ENCODE measurements at regions not wholly inside any gene's neighbourhood (a gene's known extent, or its start where the extent isn't known, plus 50 kb on each side); places are given as distances from the start of the nearest gene placed in this dataset.

DNA sequence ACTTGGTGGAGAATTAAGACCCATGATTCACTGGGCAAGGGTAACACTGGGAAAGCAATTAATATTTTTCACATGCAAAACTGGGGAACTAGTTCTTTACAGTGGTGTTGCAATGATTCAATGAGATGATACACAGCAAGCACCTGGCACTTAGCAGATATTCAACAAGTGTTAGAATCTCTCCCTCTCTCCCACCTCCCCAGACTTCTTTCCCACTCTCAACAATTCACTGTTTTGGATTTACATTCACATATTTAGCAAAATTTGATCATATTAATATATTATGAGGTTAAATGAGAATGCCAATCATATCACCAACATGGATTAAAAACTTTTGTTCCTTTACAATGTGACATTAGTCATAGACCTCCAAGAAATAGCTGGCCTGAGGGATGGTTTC lies 223.1 kb upstream of the GRIP1 start:
- Histone ChIP-seq H2BK120ac (ENCODE audit: low read depth, low read length) (no peak overlapping the region), H4K91ac (ENCODE audit: low read depth, low read length, poor library complexity) (no peak overlapping the region), H2AK5ac (ENCODE audit: low read depth, low read length) (no peak overlapping the region), H2BK12ac (ENCODE audit: low read length) (no peak overlapping the region), H3K36me3 (replicated peaks in 1 of 2; ENCODE audit: control insufficient read depth in 2 of 2, insufficient read depth in 2 of 2, low read length in 2 of 2) (no peaks in the 10 kb centered on the region), H3K4me2 (ENCODE audit: insufficient read depth, low read length, poor library complexity, severe bottlenecking) (no peak overlapping the region), H2BK5ac (ENCODE audit: low read length) (no peak overlapping the region), H2BK15ac (ENCODE audit: low read length) (no peak overlapping the region), H3K79me1 (ENCODE audit: low read depth, low read length) (no peaks in the 10 kb centered on the region), H3K18ac (ENCODE audit: low read length) (no peak overlapping the region), H3K4ac (ENCODE audit: low read length) (no peak overlapping the region), H3K9ac (ENCODE audit: low read depth, low read length, poor library complexity) (no peak overlapping the region), H3K23ac (ENCODE audit: low read depth, low read length, poor library complexity) (no peak overlapping the region), H3K27me3 (ENCODE audit: control insufficient read depth in 3 of 3, insufficient read depth in 3 of 3, low read depth in 1 of 3, low read length in 3 of 3) (no peaks in the 10 kb centered on the region), H2AFZ (ENCODE audit: low read length) (no peak overlapping the region), H3K27ac (replicated peaks; ENCODE audit: low read length) (no peak overlapping the region), H3K4me3 (ENCODE audit: low read length in 2 of 2) (no peak overlapping the region), H3K4me1 (ENCODE audit: control insufficient read depth in 2 of 2, insufficient read depth in 1 of 2, low read depth in 1 of 2, low read length in 2 of 2) (peaks cover 2 to 13% of the 10 kb centered on the region in 2 donors), H4K8ac (ENCODE audit: low read depth, low read length) (no peak overlapping the region), H3K9me3 (replicated peaks in 1 of 2; ENCODE audit: control insufficient read depth in 2 of 2, insufficient read depth in 1 of 2, low read depth in 1 of 2, low read length in 2 of 2) (no peaks in the 10 kb centered on the region), H3K14ac (ENCODE audit: low read length) (no peak overlapping the region)
- DNase-seq (ENCODE audit: low spot score), result no peak

DNA sequence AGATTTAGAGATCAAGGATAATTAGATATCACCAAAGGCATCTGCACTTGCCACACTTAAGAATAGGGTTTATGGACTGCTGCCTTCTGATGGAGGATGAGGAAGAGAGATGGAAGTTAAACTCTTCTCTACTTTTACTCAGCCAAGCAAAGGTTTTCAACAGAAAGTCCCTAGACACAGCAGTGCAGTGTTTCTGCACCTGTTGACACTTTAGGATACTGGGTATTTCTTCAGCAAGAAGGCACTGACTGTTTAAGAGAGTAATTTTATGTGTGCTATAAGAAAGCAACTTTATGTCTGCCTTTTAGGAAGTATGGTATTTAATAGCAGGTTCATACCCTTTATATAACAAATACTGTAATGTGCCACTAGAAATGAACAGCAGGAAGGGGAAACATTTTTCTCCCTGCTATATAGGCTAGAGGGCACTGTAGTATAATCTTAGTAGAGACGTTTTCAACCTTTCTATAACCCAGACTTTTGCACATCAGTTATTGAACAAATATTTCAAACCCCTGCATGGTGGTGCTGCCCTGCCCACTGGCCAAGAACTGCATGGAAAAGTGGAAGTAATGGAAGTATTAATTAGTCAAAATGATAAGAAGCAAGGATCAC lies 225.0 kb upstream of the GRIP1 start:
- H3K14ac ChIP-seq (ENCODE audit: low read length), result no peak overlapping the region
- no peaks in the 10 kb centered on the region for H3K36me3 ChIP-seq (replicated peaks in 1 of 2; ENCODE audit: control insufficient read depth in 2 of 2, insufficient read depth in 2 of 2, low read length in 2 of 2)
- H3K18ac ChIP-seq (ENCODE audit: low read length), result no peak overlapping the region
- H3K4me1 ChIP-seq (ENCODE audit: control insufficient read depth in 2 of 2, insufficient read depth in 1 of 2, low read depth in 1 of 2, low read length in 2 of 2), result peaks cover 2 to 3% of the 10 kb centered on the region in 2 donors
- H3K9me3 ChIP-seq (replicated peaks in 1 of 2; ENCODE audit: control insufficient read depth in 2 of 2, insufficient read depth in 1 of 2, low read depth in 1 of 2, low read length in 2 of 2), result no peaks in the 10 kb centered on the region
- no peak overlapping the region for H2BK120ac ChIP-seq (ENCODE audit: low read depth, low read length)
- H2AK5ac ChIP-seq (ENCODE audit: low read depth, low read length), result no peak overlapping the region
- DNase-seq (ENCODE audit: low spot score), result no peak
- no peak overlapping the region for H3K4me3 ChIP-seq (ENCODE audit: low read length in 2 of 2)
- H3K23ac ChIP-seq (ENCODE audit: low read depth, low read length, poor library complexity), result no peak overlapping the region
- H2BK15ac ChIP-seq (ENCODE audit: low read length), result no peak overlapping the region
- no peaks in the 10 kb centered on the region for H3K79me1 ChIP-seq (ENCODE audit: low read depth, low read length)
- no peak overlapping the region for H4K91ac ChIP-seq (ENCODE audit: low read depth, low read length, poor library complexity)
- no peak overlapping the region for H3K27ac ChIP-seq (replicated peaks; ENCODE audit: low read length)
- no peak overlapping the region for H3K9ac ChIP-seq (ENCODE audit: low read depth, low read length, poor library complexity)
- WGBS, 2 donors (ENCODE audit: extremely low coverage in 2 of 2, insufficient read length in 2 of 2, insufficient replicate concordance in 1 of 2), result no CpG with 5 or more reads among the region's 1 CpG
- H3K4me2 ChIP-seq (ENCODE audit: insufficient read depth, low read length, poor library complexity, severe bottlenecking), result no peak overlapping the region
- H2BK12ac ChIP-seq (ENCODE audit: low read length), result no peak overlapping the region
- H2AFZ ChIP-seq (ENCODE audit: low read length), result no peak overlapping the region
- H3K4ac ChIP-seq (ENCODE audit: low read length), result no peak overlapping the region
- no peak overlapping the region for H2BK5ac ChIP-seq (ENCODE audit: low read length)
- no peak overlapping the region for H4K8ac ChIP-seq (ENCODE audit: low read depth, low read length)
- no peaks in the 10 kb centered on the region for H3K27me3 ChIP-seq (ENCODE audit: control insufficient read depth in 3 of 3, insufficient read depth in 3 of 3, low read depth in 1 of 3, low read length in 3 of 3)

DNA sequence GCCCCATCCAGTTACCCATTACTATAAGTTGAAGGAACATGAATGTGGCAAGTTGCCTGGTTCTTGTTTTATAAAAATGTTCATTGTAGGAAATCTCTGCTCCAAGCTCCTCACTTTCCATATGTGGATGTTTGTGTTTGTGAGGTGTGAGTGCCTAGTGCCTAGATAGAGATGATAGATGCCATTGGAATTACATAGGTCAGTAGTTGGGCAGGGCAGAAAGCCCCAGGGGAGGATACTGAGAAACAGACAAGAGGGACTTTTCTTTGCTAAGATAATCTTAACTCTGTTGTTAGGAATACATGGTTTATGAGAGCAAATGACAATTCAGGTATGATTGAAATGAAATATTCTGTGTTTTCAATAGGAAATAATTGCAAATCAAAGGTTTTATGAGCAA lies 226.3 kb upstream of the GRIP1 start:
- Histone ChIP-seq H2BK120ac (ENCODE audit: low read depth, low read length) (no peak overlapping the region), H4K8ac (ENCODE audit: low read depth, low read length) (no peak overlapping the region), H3K79me1 (ENCODE audit: low read depth, low read length) (no peaks in the 10 kb centered on the region), H3K4ac (ENCODE audit: low read length) (no peak overlapping the region), H3K23ac (ENCODE audit: low read depth, low read length, poor library complexity) (no peak overlapping the region), H2BK12ac (ENCODE audit: low read length) (no peak overlapping the region), H3K9me3 (replicated peaks in 1 of 2; ENCODE audit: control insufficient read depth in 2 of 2, insufficient read depth in 1 of 2, low read depth in 1 of 2, low read length in 2 of 2) (no peaks in the 10 kb centered on the region), H4K91ac (ENCODE audit: low read depth, low read length, poor library complexity) (no peak overlapping the region), H2AK5ac (ENCODE audit: low read depth, low read length) (no peak overlapping the region), H3K4me1 (ENCODE audit: control insufficient read depth in 2 of 2, insufficient read depth in 1 of 2, low read depth in 1 of 2, low read length in 2 of 2) (no peaks in the 10 kb centered on the region), H2AFZ (ENCODE audit: low read length) (no peak overlapping the region), H3K27ac (replicated peaks; ENCODE audit: low read length) (no peak overlapping the region), H2BK5ac (ENCODE audit: low read length) (no peak overlapping the region), H2BK15ac (ENCODE audit: low read length) (no peak overlapping the region), H3K36me3 (replicated peaks in 1 of 2; ENCODE audit: control insufficient read depth in 2 of 2, insufficient read depth in 2 of 2, low read length in 2 of 2) (no peaks in the 10 kb centered on the region), H3K9ac (ENCODE audit: low read depth, low read length, poor library complexity) (no peak overlapping the region), H3K14ac (ENCODE audit: low read length) (no peak overlapping the region), H3K18ac (ENCODE audit: low read length) (no peak overlapping the region), H3K27me3 (ENCODE audit: control insufficient read depth in 3 of 3, insufficient read depth in 3 of 3, low read depth in 1 of 3, low read length in 3 of 3) (no peaks in the 10 kb centered on the region), H3K4me3 (ENCODE audit: low read length in 2 of 2) (no peak overlapping the region), H3K4me2 (ENCODE audit: insufficient read depth, low read length, poor library complexity, severe bottlenecking) (no peak overlapping the region)
- DNase-seq (ENCODE audit: low spot score), result no peak

DNA sequence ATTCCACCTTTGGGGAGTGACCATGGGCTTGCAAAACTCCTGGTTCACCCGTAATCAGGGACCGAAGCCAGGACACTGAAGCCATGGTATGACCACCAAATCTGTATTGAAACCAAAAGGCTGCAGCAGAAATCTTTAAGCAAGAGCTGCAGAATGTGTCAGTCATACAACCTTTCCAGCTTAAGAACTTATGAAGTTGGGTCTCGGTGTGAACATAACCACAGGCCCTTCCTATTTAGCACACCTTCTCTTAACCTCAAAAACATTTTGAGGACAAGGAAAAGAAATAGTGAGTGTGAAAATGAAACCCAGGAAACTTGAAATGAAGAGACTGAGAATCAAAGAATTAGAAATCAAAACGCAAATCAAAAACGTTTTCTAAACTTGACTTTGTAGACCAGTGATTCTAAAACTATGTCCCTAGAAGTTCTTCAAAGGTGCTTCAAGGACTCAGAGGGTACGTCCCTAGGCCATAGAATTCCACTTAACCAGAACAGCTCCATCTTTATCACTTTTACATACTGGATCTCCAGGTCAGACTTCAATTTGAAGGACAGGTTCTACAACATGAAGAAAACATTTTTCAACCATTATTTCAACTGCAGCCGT lies 231.6 kb upstream of the GRIP1 start:
- H2BK120ac ChIP-seq (ENCODE audit: low read depth, low read length), result no peak overlapping the region
- no peaks in the 10 kb centered on the region for H3K79me1 ChIP-seq (ENCODE audit: low read depth, low read length)
- no peak overlapping the region for H2BK5ac ChIP-seq (ENCODE audit: low read length)
- no peak overlapping the region for H2AFZ ChIP-seq (ENCODE audit: low read length)
- WGBS, 2 donors (ENCODE audit: extremely low coverage in 2 of 2, insufficient read length in 2 of 2, insufficient replicate concordance in 1 of 2), result no CpG with 5 or more reads among the region's 7 CpGs
- no peaks in the 10 kb centered on the region for H3K27me3 ChIP-seq (ENCODE audit: control insufficient read depth in 3 of 3, insufficient read depth in 3 of 3, low read depth in 1 of 3, low read length in 3 of 3)
- no peak overlapping the region for H3K4ac ChIP-seq (ENCODE audit: low read length)
- peaks cover 3 to 5% of the 10 kb centered on the region in 2 donors for H3K4me1 ChIP-seq (ENCODE audit: control insufficient read depth in 2 of 2, insufficient read depth in 1 of 2, low read depth in 1 of 2, low read length in 2 of 2)
- H2BK12ac ChIP-seq (ENCODE audit: low read length), result no peak overlapping the region
- no peak overlapping the region for H4K8ac ChIP-seq (ENCODE audit: low read depth, low read length)
- no peak overlapping the region for H2AK5ac ChIP-seq (ENCODE audit: low read depth, low read length)
- H2BK15ac ChIP-seq (ENCODE audit: low read length), result no peak overlapping the region
- H3K4me3 ChIP-seq (ENCODE audit: low read length in 2 of 2), result no peak overlapping the region
- no peaks in the 10 kb centered on the region for H3K36me3 ChIP-seq (replicated peaks in 1 of 2; ENCODE audit: control insufficient read depth in 2 of 2, insufficient read depth in 2 of 2, low read length in 2 of 2)
- H3K9ac ChIP-seq (ENCODE audit: low read depth, low read length, poor library complexity), result no peak overlapping the region
- H4K91ac ChIP-seq (ENCODE audit: low read depth, low read length, poor library complexity), result no peak overlapping the region
- DNase-seq (ENCODE audit: low spot score), result no peak
- no peak overlapping the region for H3K27ac ChIP-seq (replicated peaks; ENCODE audit: low read length)
- no peak overlapping the region for H3K4me2 ChIP-seq (ENCODE audit: insufficient read depth, low read length, poor library complexity, severe bottlenecking)
- H3K23ac ChIP-seq (ENCODE audit: low read depth, low read length, poor library complexity), result no peak overlapping the region
- no peak overlapping the region for H3K18ac ChIP-seq (ENCODE audit: low read length)
- H3K14ac ChIP-seq (ENCODE audit: low read length), result no peak overlapping the region
- no peaks in the 10 kb centered on the region for H3K9me3 ChIP-seq (replicated peaks in 1 of 2; ENCODE audit: control insufficient read depth in 2 of 2, insufficient read depth in 1 of 2, low read depth in 1 of 2, low read length in 2 of 2)

All from neuronal stem cell (in vitro differentiated cells).